AG09319 (cell line): ENCODE measurements at regions not wholly inside any gene's neighbourhood (a gene's known extent, or its start where the extent isn't known, plus 50 kb on each side); places are given as distances from the start of the nearest gene placed in this dataset.
A peak's percentile ranks its signal among the peaks of the same experiment; 100 is the strongest.
"Not testable (repeated sequence)": the region's sequence is repeated elsewhere in the genome, so short reads cannot be mapped to it uniquely, and the experiment has no call there.

Experiments used
- DNase-seq: peaks from one replicate; pipeline ENCODE4 v3.0.0-alpha.2; 2010; ENCODE audit warnings: low read depth; ENCODE audit errors: extremely low read depth
- TF ChIP-seq, protein P1 (sequence below): IDR thresholded peaks from 2 replicates; pipeline ENCODE4 v1.5.1; 2011; ENCODE audit warnings: low read depth, mild to moderate bottlenecking, inconsistent platforms, low read length, moderate library complexity

DNA sequence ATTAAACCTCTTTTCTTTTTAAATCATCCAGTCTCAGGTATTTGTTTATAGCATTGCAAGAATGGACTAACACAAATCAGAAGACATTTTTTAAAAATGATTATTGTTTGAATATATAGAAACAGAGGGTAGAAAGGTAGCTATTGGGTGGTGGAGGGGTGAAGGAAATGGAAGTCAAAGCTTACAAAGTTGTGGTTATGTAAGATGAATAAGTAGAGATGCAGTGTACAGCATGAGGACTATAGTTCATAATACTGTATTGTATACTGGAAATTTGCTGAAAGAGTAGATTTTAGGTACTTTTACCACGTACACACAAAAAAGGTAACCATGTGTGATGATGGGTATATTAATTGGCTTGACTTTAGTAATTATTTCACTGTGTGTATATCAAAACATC is 144.0 kb upstream of the FAM3C start:
- TF ChIP-seq, protein P1, sequence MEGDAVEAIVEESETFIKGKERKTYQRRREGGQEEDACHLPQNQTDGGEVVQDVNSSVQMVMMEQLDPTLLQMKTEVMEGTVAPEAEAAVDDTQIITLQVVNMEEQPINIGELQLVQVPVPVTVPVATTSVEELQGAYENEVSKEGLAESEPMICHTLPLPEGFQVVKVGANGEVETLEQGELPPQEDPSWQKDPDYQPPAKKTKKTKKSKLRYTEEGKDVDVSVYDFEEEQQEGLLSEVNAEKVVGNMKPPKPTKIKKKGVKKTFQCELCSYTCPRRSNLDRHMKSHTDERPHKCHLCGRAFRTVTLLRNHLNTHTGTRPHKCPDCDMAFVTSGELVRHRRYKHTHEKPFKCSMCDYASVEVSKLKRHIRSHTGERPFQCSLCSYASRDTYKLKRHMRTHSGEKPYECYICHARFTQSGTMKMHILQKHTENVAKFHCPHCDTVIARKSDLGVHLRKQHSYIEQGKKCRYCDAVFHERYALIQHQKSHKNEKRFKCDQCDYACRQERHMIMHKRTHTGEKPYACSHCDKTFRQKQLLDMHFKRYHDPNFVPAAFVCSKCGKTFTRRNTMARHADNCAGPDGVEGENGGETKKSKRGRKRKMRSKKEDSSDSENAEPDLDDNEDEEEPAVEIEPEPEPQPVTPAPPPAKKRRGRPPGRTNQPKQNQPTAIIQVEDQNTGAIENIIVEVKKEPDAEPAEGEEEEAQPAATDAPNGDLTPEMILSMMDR: no peak

DNA sequence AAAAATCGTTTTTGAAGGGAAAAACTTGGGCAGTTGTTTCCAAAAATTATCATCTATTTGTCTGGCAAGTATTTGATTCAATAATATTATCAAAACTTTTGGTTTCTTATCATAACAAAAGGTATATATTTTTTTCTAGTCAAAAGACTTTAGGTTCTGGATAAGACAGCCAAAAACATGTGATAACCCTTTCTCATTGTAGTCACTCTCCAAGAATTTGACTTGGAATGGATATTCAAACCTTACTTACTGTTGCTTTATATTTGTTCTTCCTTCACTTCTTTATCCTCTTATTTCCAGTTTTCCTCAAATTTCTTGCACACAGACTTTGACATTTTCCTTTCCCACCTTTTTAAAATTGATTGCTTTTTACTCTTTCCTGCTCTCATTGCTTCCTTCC is 140.9 kb upstream of the FAM3C start:
- DNase-seq: no peak
- TF ChIP-seq, protein P1: no peak

More for the DNA sequence above, 144.0 kb upstream of the FAM3C start:
- DNase-seq: no peak

DNA sequence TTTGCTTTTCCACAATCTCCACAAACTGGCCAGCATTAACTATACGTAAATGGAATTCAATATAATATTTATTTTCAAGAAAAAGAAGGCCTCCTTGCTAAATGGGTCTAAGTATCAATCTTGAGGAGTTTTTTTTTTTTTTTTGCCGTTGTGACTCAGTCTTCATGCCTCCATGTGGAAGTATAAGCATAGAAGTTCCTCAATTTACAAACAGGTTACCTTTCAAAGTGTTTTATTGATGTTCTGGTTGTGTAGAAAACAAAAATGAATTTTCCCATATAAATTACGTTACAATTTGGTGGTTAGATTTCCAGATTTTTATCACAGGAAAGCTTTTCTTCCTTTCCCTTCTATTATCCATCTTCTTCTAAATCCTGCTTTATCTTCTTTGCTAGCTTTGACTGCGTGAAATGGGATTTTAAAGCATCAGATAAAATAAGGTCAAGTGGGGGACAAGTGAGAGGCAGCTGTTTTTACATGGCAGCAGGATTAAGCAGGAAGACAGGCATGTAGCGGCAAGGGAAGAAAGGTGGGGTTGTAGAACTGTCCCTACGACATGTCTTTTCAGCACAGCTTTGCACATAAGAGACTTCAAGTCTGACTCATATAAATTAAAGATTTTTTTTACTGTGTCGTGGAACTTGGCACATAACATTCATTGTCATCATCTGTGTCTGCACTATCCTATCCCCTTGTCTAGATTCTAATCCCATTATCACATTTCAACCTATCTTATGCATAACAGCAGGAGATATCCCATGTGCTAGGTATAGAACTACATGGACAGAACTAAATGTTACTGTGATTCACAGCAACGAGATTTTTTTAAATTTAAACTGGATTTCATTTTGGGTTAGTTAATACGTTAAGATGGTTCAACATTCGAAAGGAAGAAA is 135.3 kb upstream of the FAM3C start:
- no peak for DNase-seq
- TF ChIP-seq, protein P1: no peak

DNA sequence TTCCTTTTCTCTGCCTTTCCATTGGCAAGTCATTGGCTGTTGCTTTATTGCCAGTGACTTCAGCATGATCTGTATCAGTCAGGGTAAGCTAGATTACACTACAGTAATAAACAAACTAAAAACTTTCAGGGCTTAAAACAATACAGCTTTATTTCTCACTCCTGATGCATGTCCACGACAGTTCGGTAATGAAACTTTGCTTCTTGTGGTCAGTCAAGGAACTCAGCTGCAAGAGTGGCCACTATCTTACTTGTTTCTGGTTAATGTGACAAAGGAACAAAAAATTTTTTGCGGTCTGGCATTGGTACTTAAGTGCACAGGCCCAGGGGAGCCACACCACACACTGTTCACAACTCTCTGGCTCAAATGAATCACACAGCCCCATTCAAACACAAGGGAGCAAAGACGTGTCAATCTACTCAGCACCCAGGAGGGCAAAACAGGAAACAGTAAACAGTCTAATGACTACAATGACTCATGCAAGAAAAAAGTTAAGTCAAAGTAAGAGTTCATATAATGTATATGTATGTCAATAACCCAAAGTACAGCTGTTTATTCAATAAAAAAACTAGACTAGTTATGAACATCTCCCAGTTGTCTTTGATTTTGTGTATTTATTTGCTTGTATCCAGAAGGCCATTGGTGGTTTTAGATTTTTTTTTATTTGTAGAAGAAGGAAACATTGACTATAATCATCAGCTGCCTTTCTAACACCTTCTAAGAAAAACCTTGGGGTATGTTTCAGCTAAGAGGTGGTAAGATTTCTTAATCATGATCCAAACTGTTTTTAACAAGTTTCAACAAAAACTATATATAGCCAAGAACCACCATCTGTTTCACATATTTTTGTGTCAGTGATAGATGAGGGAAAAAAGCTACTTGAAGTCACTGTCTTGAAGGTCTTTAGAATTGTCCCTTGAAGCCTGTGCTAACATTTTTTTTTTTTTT is 134.4 kb upstream of the FAM3C start:
- TF ChIP-seq, protein P1: no peak
- peak; percentile 60 for DNase-seq

DNA sequence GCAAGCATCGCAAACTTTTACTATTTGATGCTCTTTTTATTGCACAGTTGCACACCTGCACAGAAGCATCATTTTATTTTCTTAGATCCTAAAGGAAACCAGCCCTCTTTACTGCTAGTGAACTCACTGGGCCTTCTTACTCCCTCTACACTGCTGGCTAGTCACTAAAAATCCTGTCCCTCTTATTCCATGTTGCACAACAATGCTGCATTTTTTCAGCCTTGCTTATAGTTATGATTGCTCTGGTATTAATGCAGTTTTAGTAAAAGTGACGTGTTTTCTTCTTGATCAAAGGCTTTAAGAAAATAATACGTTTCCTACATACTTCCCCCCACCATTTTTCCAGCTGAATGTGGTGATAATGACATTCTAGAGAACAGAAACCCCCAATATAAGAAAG is 132.9 kb upstream of the FAM3C start:
- DNase-seq: no peak

DNA sequence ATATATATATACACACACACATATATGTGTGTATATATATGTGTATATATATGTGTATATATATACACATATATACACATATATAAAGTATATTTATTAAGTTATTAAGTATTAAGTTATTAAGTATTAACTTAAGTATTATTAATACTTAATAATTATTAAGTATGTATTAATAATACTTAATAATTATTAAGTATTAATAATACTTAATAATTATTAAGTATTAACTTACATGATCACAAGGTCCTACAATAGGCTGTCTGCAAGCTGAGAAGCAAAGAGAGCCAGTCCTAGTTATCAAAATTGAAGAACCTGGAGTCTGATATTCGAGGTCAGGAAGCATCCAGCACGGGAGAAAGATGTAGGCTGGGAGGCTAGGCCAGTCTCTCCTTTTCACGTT is 130.1 kb upstream of the FAM3C start:
- DNase-seq: not testable (repeated sequence)

More for the DNA sequence above, 132.9 kb upstream of the FAM3C start:
- TF ChIP-seq, protein P1: no peak

DNA sequence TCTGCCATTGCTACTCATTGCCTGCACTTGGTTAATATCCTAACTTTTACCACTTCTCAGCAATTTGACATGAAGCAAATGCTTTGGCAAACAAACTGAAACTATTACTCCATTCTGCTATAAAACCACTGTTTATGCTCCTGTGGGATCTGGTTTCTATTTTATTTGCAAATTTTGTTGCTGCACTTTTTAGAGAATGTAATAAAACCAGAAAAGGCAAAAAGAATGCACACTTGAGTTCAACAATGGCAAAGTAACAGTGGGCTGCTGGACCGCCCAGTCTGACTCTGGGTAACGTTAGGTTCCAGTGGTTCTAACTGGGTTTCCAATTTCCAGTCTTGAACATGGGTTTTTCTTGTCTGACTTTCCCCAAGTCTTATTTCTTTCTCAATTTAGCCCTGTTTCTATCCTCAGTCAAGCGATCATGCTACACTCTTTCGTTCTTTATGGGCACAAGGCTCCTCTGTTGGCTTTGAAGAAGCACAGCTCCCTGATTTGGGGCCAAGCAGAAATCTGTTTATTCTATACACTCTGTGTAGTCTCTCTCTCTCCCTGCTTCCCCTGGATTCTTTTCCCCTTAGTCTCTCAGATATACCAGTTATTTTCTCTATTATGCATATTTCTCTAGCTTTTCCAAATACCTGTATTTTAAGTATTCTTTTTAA is 129.2 kb upstream of the FAM3C start:
- TF ChIP-seq, protein P1: no peak

More for the DNA sequence above, 129.2 kb upstream of the FAM3C start:
- DNase-seq: no peak
